Neural progenitor cell (in vitro differentiated cells): ENCODE measurements at regions not wholly inside any gene's neighbourhood (a gene's known extent, or its start where the extent isn't known, plus 50 kb on each side); places are given as distances from the start of the nearest gene placed in this dataset.

Source experiments
- DNase-seq: peaks from one replicate; pipeline ENCODE4 v3.0.0-alpha.2; 2016; ENCODE audit warnings: low spot score
- H2AFZ ChIP-seq: fragments of 200-600 bp; sonication (generic); replicated peaks from 2 replicates; pipeline ENCODE4 v1.6.1; 2016; ENCODE audit warnings: antibody characterized with exemption
- H3F3A ChIP-seq: fragments of 200-600 bp; sonication (generic); 2 replicates; pipeline ENCODE4 v1.6.1; 2016; ENCODE audit warnings: antibody characterized with exemption, low read depth
- H3K27ac ChIP-seq: fragments of 200-600 bp; sonication (generic); 2 replicates; pipeline ENCODE4 v1.5.1; 2016; ENCODE audit warnings: mild to moderate bottlenecking
- H3K27me3 ChIP-seq: fragments of 200-600 bp; sonication (generic); 2 replicates; pipeline ENCODE4 v1.6.1; 2016; ENCODE audit warnings: mild to moderate bottlenecking, moderate library complexity
- H3K36me3 ChIP-seq: fragments of 200-600 bp; sonication (generic); 2 replicates; pipeline ENCODE4 v1.5.1; 2016
- H3K4me1 ChIP-seq: fragments of 200-600 bp; sonication (generic); 2 replicates; pipeline ENCODE4 v1.6.1; 2016; ENCODE audit warnings: mixed run types
- H3K4me2 ChIP-seq: fragments of 200-600 bp; sonication (generic); 2 replicates; pipeline ENCODE4 v1.6.1; 2016
- H3K4me3 ChIP-seq: fragments of 200-600 bp; sonication (generic); 2 replicates; pipeline ENCODE4 v1.5.1; 2016
- H3K79me2 ChIP-seq: fragments of 200-600 bp; sonication (generic); 2 replicates; pipeline ENCODE4 v1.6.1; 2016; ENCODE audit warnings: low read depth
- H3K9ac ChIP-seq: fragments of 200-600 bp; sonication (generic); 2 replicates; pipeline ENCODE4 v1.6.1; 2016
- H3K9me3 ChIP-seq: fragments of 200-600 bp; sonication (generic); 2 replicates; pipeline ENCODE4 v1.5.1; 2016; ENCODE audit warnings: low read depth
- H4K20me1 ChIP-seq: fragments of 200-600 bp; sonication (generic); 2 replicates; pipeline ENCODE4 v1.6.1; 2016; ENCODE audit warnings: low read depth
- H3K27ac Mint-ChIP-seq: 3 replicates; pipeline ENCODE4 v1.8.0; 2021; ENCODE audit warnings: mixed read lengths
- H3K27me3 Mint-ChIP-seq: 2 replicates; pipeline ENCODE4 v1.8.0; 2022; ENCODE audit warnings: low read depth, mild to moderate bottlenecking, inconsistent platforms, moderate library complexity, mixed read lengths; ENCODE audit not compliant: insufficient read depth
- H3K36me3 Mint-ChIP-seq: 3 replicates; pipeline ENCODE4 v1.8.0; 2021; ENCODE audit warnings: mixed read lengths
- H3K4me1 Mint-ChIP-seq: 3 replicates; pipeline ENCODE4 v1.8.0; 2021; ENCODE audit warnings: mixed read lengths
- H3K4me3 Mint-ChIP-seq: 3 replicates; pipeline ENCODE4 v1.8.0; 2021; ENCODE audit warnings: mild to moderate bottlenecking, moderate library complexity, mixed read lengths
- H3K9me3 Mint-ChIP-seq: 3 replicates; pipeline ENCODE4 v1.8.0; 2020; ENCODE audit warnings: mixed read lengths
- CTCF ChIP-seq: fragments of 200-600 bp; sonication (generic); IDR thresholded peaks from 2 replicates; pipeline ENCODE4 v1.5.1; 2017; ENCODE audit warnings: antibody characterized with exemption, mild to moderate bottlenecking
- EZH2 ChIP-seq: fragments of 200-600 bp; sonication (generic); IDR thresholded peaks from 2 replicates; pipeline ENCODE4 v1.6.1; 2017; ENCODE audit warnings: antibody characterized with exemption, mild to moderate bottlenecking, moderate library complexity
- EZH2phosphoT487 ChIP-seq: fragments of 200-600 bp; sonication (generic); IDR thresholded peaks from 2 replicates; pipeline ENCODE4 v1.6.1; 2017; ENCODE audit warnings: antibody characterized with exemption

GRCh38 chr7:53446170-53446569, 410.7 kb downstream of the POM121L12 start:
- Histone ChIP-seq H3K79me2 (no peaks in the 10 kb centered on the region), H3K9ac (no peak overlapping the region), H3K27ac (no peak overlapping the region), H2AFZ (no peak overlapping the region), H3K4me1 (no peaks in the 10 kb centered on the region), H3K9me3 (no peaks in the 10 kb centered on the region), H3K4me2 (no peak overlapping the region), H3F3A (no peaks in the 10 kb centered on the region), H3K36me3 (no peaks in the 10 kb centered on the region), H3K27me3 (no peaks in the 10 kb centered on the region), H4K20me1 (no peaks in the 10 kb centered on the region), H3K4me3 (no peak overlapping the region)
- TF ChIP-seq EZH2phosphoT487: no peak
- no peak for TF ChIP-seq EZH2
- no peak for TF ChIP-seq CTCF
- Mint-ChIP-seq H3K4me1 (no peaks in the 10 kb centered on the region), H3K4me3 (no peak overlapping the region), H3K27ac (no peak overlapping the region), H3K27me3 (peaks cover 2% of the 10 kb centered on the region), H3K36me3 (no peaks in the 10 kb centered on the region), H3K9me3 (no peaks in the 10 kb centered on the region)
- DNase-seq: no peak

- TF ChIP-seq CTCF (no peak), EZH2 (no peak), EZH2phosphoT487 (no peak)
- DNase-seq: no peak
These were observed 423.2 kb downstream of the POM121L12 start for GRCh38 chr7:53458636-53459035.

GRCh38 chr7:53466371-53466770, 430.9 kb downstream of the POM121L12 start:
- DNase-seq: no peak
- Mint-ChIP-seq H3K4me1 (peaks cover 2% of the 10 kb centered on the region), H3K4me3 (no peak overlapping the region), H3K27me3 (no peaks in the 10 kb centered on the region), H3K36me3 (no peaks in the 10 kb centered on the region), H3K27ac (no peak overlapping the region), H3K9me3 (no peaks in the 10 kb centered on the region)
- Histone ChIP-seq H3K27ac (no peak overlapping the region), H3K4me3 (no peak overlapping the region), H3K9me3 (no peaks in the 10 kb centered on the region), H3K4me2 (no peak overlapping the region), H3K9ac (no peak overlapping the region), H3K27me3 (no peaks in the 10 kb centered on the region), H3K4me1 (no peaks in the 10 kb centered on the region), H3F3A (no peaks in the 10 kb centered on the region), H2AFZ (no peak overlapping the region), H4K20me1 (no peaks in the 10 kb centered on the region), H3K36me3 (no peaks in the 10 kb centered on the region), H3K79me2 (no peaks in the 10 kb centered on the region)
- TF ChIP-seq EZH2 (no peak), EZH2phosphoT487 (no peak), CTCF (no peak)

More at GRCh38 chr7:53458636-53459035, 423.2 kb downstream of the POM121L12 start:
- Histone ChIP-seq H3K27ac (no peak overlapping the region), H3K4me2 (no peak overlapping the region), H3K4me3 (no peak overlapping the region), H3K36me3 (no peaks in the 10 kb centered on the region), H3K9ac (no peak overlapping the region), H3K79me2 (no peaks in the 10 kb centered on the region), H3K27me3 (no peaks in the 10 kb centered on the region), H3F3A (no peaks in the 10 kb centered on the region), H4K20me1 (no peaks in the 10 kb centered on the region), H2AFZ (no peak overlapping the region), H3K4me1 (no peaks in the 10 kb centered on the region), H3K9me3 (no peaks in the 10 kb centered on the region)
- no peaks in the 10 kb centered on the region for H3K27me3 Mint-ChIP-seq
- no peaks in the 10 kb centered on the region for H3K36me3 Mint-ChIP-seq
- no peaks in the 10 kb centered on the region for H3K9me3 Mint-ChIP-seq
- H3K27ac Mint-ChIP-seq: no peak overlapping the region
- H3K4me3 Mint-ChIP-seq: no peak overlapping the region
- no peaks in the 10 kb centered on the region for H3K4me1 Mint-ChIP-seq
